H9 (cell line): ENCODE measurements at regions not wholly inside any gene's neighbourhood (a gene's known extent, or its start where the extent isn't known, plus 50 kb on each side); places are given as distances from the start of the nearest gene placed in this dataset.

Experiments used
- DNase-seq: peaks from one replicate; pipeline ENCODE4 v3.0.0-alpha.2; 2017
- H2AFZ ChIP-seq: one replicate; pipeline ENCODE4 v1.6.1; 2013; ENCODE audit warnings: mild to moderate bottlenecking, low read length, control low read depth, moderate library complexity
- H2AK5ac ChIP-seq: 2 replicates; pipeline ENCODE4 v1.6.1; 2013; ENCODE audit warnings: low read length, control low read depth, mixed read lengths; ENCODE audit not compliant: insufficient read length
- H2BK120ac ChIP-seq: one replicate; pipeline ENCODE4 v1.6.1; 2013; ENCODE audit warnings: low read depth, mild to moderate bottlenecking, low read length, control low read depth, inconsistent platforms; ENCODE audit not compliant: poor library complexity, severe bottlenecking
- H2BK12ac ChIP-seq: 2 replicates; pipeline ENCODE4 v1.6.1; 2013; ENCODE audit warnings: low read length, control low read depth, mixed read lengths, low read depth; ENCODE audit not compliant: insufficient read length
- H2BK15ac ChIP-seq: 2 replicates; pipeline ENCODE4 v1.6.1; 2013; ENCODE audit warnings: low read depth, low read length, control low read depth
- H2BK20ac ChIP-seq: one replicate; pipeline ENCODE4 v1.6.1; 2013; ENCODE audit warnings: low read depth, mild to moderate bottlenecking, low read length, control low read depth, inconsistent platforms; ENCODE audit not compliant: poor library complexity, severe bottlenecking
- H2BK5ac ChIP-seq: 2 replicates; pipeline ENCODE4 v1.6.1; 2013; ENCODE audit warnings: low read length, control low read depth, mixed read lengths; ENCODE audit not compliant: insufficient read length
- H3K14ac ChIP-seq: 2 replicates; pipeline ENCODE4 v1.6.1; 2013; ENCODE audit warnings: low read length, control low read depth; ENCODE audit not compliant: insufficient read depth
- H3K18ac ChIP-seq: 2 replicates; pipeline ENCODE4 v1.6.1; 2013; ENCODE audit warnings: low read depth, mild to moderate bottlenecking, mixed read lengths, low read length, control low read depth; ENCODE audit not compliant: insufficient read length
- H3K23ac ChIP-seq: 2 replicates; pipeline ENCODE4 v1.6.1; 2013; ENCODE audit warnings: low read length, control low read depth, mixed read lengths, low read depth; ENCODE audit not compliant: insufficient read length
- H3K23me2 ChIP-seq: 2 replicates; pipeline ENCODE4 v1.6.1; 2013; ENCODE audit warnings: low read depth, mild to moderate bottlenecking, mixed read lengths, low read length, control low read depth; ENCODE audit not compliant: insufficient read length, poor library complexity, severe bottlenecking
- H3K27ac ChIP-seq: 2 replicates; pipeline ENCODE4 v1.5.1; 2013; ENCODE audit warnings: low read length, control low read depth, mixed read lengths, low read depth; ENCODE audit not compliant: insufficient read length
- H3K27me3 ChIP-seq: 2 replicates; pipeline ENCODE4 v1.6.1; 2013; ENCODE audit warnings: low read length, control low read depth, inconsistent platforms; ENCODE audit not compliant: insufficient read depth
- H3K4ac ChIP-seq: 2 replicates; pipeline ENCODE4 v1.6.1; 2013; ENCODE audit warnings: low read depth, mild to moderate bottlenecking, control low read depth, inconsistent platforms, low read length, moderate library complexity
- H3K4me1 ChIP-seq: 2 replicates; pipeline ENCODE4 v1.6.1; 2013; ENCODE audit warnings: low read length, control low read depth, inconsistent platforms; ENCODE audit not compliant: insufficient read depth
- H3K4me2 ChIP-seq: 2 replicates; pipeline ENCODE4 v1.6.1; 2013; ENCODE audit warnings: low read length, control low read depth, mixed read lengths; ENCODE audit not compliant: insufficient read length, insufficient read depth
- H3K56ac ChIP-seq: 2 replicates; pipeline ENCODE4 v1.6.1; 2013; ENCODE audit warnings: low read depth, mild to moderate bottlenecking, mixed read lengths, low read length, control low read depth; ENCODE audit not compliant: insufficient read length
- H3K79me1 ChIP-seq: 2 replicates; pipeline ENCODE4 v1.6.1; 2013; ENCODE audit warnings: low read depth, mild to moderate bottlenecking, moderate library complexity, low read length, control low read depth, inconsistent platforms; ENCODE audit not compliant: insufficient read depth, poor library complexity, severe bottlenecking
- H3K79me2 ChIP-seq: 2 replicates; pipeline ENCODE4 v1.6.1; 2013; ENCODE audit warnings: low read length, control low read depth, inconsistent platforms; ENCODE audit not compliant: insufficient read depth
- H3K9ac ChIP-seq: 2 replicates; pipeline ENCODE4 v1.6.1; 2013; ENCODE audit warnings: low read length, control low read depth, mixed read lengths; ENCODE audit not compliant: insufficient read length; ENCODE audit errors: extremely low read depth
- H3K9me3 ChIP-seq: one replicate; pipeline ENCODE4 v1.6.1; 2013; ENCODE audit warnings: low read depth, low read length, inconsistent platforms; ENCODE audit not compliant: control insufficient read depth
- H3T11ph ChIP-seq: one replicate; pipeline ENCODE4 v1.6.1; 2013; ENCODE audit warnings: mild to moderate bottlenecking, low read length, control low read depth, inconsistent platforms
- H4K20me1 ChIP-seq: one replicate; pipeline ENCODE4 v1.6.1; 2013; ENCODE audit not compliant: control insufficient read depth, insufficient read length, insufficient read depth
- H4K5ac ChIP-seq: 2 replicates; pipeline ENCODE4 v1.6.1; 2013; ENCODE audit warnings: low read depth, mild to moderate bottlenecking, mixed read lengths, low read length, control low read depth; ENCODE audit not compliant: insufficient read length
- H4K8ac ChIP-seq: replicated peaks from 2 replicates; pipeline ENCODE4 v1.6.1; 2013; ENCODE audit warnings: low read length, control low read depth, mixed read lengths, low read depth; ENCODE audit not compliant: insufficient read length
- H4K91ac ChIP-seq: 2 replicates; pipeline ENCODE4 v1.6.1; 2013; ENCODE audit warnings: low read depth, mild to moderate bottlenecking, moderate library complexity, mixed read lengths, low read length, control low read depth; ENCODE audit not compliant: insufficient read length
- H3K27ac Mint-ChIP-seq, 3 experiments: 2 replicates in 2 of 3; 3 replicates in 1 of 3; pipeline ENCODE4 v1.8.0; 2020 to 2021; ENCODE audit warnings: mixed read lengths in 3 of 3, mild to moderate bottlenecking in 1 of 3, moderate library complexity in 1 of 3
- H3K27me3 Mint-ChIP-seq: 2 replicates; pipeline ENCODE4 v1.8.0; 2021; ENCODE audit warnings: low read depth, mild to moderate bottlenecking, moderate library complexity, mixed read lengths
- H3K36me3 Mint-ChIP-seq, 3 experiments: 2 replicates in 2 of 3; 3 replicates in 1 of 3; pipeline ENCODE4 v1.8.0; 2020 to 2021; ENCODE audit warnings: low read depth in 3 of 3, mixed read lengths in 3 of 3; ENCODE audit not compliant: insufficient read depth in 1 of 3
- H3K4me1 Mint-ChIP-seq, 2 experiments: 2 replicates each; pipeline ENCODE4 v1.8.0; 2020; ENCODE audit warnings: mixed read lengths in 2 of 2
- H3K4me3 Mint-ChIP-seq, 2 experiments: 2 replicates in 1 of 2; 3 replicates in 1 of 2; pipeline ENCODE4 v1.8.0; 2020 to 2021; ENCODE audit warnings: mild to moderate bottlenecking in 2 of 2, mixed read lengths in 2 of 2, moderate library complexity in 1 of 2
- H3K9me3 Mint-ChIP-seq, 2 experiments: 2 replicates in 1 of 2; 3 replicates in 1 of 2; pipeline ENCODE4 v1.8.0; 2020; ENCODE audit warnings: mild to moderate bottlenecking in 2 of 2, mixed read lengths in 2 of 2, moderate library complexity in 1 of 2
- CTCF ChIP-seq: fragments of 200-600 bp; sonication (generic); conservative IDR thresholded peaks from 3 replicates; pipeline ENCODE4 v1.8.0; 2021; ENCODE audit warnings: antibody characterized with exemption, mild to moderate bottlenecking
- WGBS: extraction: QIAGEN DNeasy Blood & Tissue Kit; methylation state at CpG from one replicate; pipeline ENCODE4 v1.1.7; 2013; ENCODE audit warnings: missing lambda C conversion rate, low lambda C conversion rate, mixed read lengths; ENCODE audit not compliant: insufficient read length; ENCODE audit errors: extremely low coverage; 5-methylcytosine and 5-hydroxymethylcytosine counted together

DNA sequence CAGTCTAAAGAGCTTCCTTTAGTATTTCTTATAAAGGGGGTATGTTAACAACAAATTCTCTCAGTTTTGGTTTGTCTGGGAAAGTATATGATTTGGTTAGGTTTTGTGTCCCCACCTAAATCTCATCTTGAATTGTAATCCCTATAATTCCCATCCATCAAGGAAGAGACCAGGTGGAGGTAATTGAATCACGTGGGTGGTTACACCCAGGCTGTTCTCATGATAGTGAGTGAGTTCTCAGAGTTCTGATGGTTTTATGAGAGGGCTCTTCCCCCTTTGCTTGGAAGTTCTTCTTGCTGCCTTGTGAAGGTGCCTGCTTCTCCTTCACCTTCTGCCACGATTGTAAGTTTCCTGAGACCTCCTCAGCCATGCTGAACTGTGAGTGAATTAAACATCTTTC is 109.1 kb downstream of the MACIR start:
- no peak overlapping the region for H4K91ac ChIP-seq
- no peaks in the 10 kb centered on the region for H4K20me1 ChIP-seq
- H3K27ac Mint-ChIP-seq, result no peak overlapping the region
- H3K4ac ChIP-seq, result no peak overlapping the region
- H3K4me3 Mint-ChIP-seq, result no peak overlapping the region
- no peak overlapping the region for H2BK120ac ChIP-seq
- H4K8ac ChIP-seq, result no peak overlapping the region
- no peaks in the 10 kb centered on the region for H3K79me1 ChIP-seq
- H3K27me3 ChIP-seq, result no peaks in the 10 kb centered on the region
- H3K4me2 ChIP-seq, result no peak overlapping the region
- no peak overlapping the region for H3K14ac ChIP-seq
- H3K27me3 Mint-ChIP-seq, result peaks cover 2% of the 10 kb centered on the region; the same call in 1 of the 2 replicates
- no peak overlapping the region for H2BK5ac ChIP-seq
- no peak overlapping the region for H3K56ac ChIP-seq
- H3K9ac ChIP-seq, result no peak overlapping the region
- no peak for DNase-seq
- no peak overlapping the region for H3K27ac ChIP-seq
- no peak overlapping the region for H2AFZ ChIP-seq
- no peak overlapping the region for H3K23ac ChIP-seq
- no CpG with 5 or more reads among the region's 2 CpGs for WGBS
- H2BK20ac ChIP-seq, result no peak overlapping the region
- H3K4me1 ChIP-seq, result no peaks in the 10 kb centered on the region
- H3K18ac ChIP-seq, result no peak overlapping the region
- H3K79me2 ChIP-seq, result no peaks in the 10 kb centered on the region
- H3K23me2 ChIP-seq, result no peaks in the 10 kb centered on the region
- no peak overlapping the region for H2AK5ac ChIP-seq
- H3K4me1 Mint-ChIP-seq, result peaks cover 7 to 12% of the 10 kb centered on the region in 2 experiments
- H3T11ph ChIP-seq, result no peak overlapping the region
- no peak overlapping the region for H4K5ac ChIP-seq
- H3K9me3 Mint-ChIP-seq, result no peaks in the 10 kb centered on the region
- no peaks in the 10 kb centered on the region for H3K36me3 Mint-ChIP-seq
- no peak overlapping the region for H2BK12ac ChIP-seq
- no peak for TF ChIP-seq CTCF
- H2BK15ac ChIP-seq, result no peak overlapping the region
- H3K9me3 ChIP-seq, result no peaks in the 10 kb centered on the region
